NB4 (cell line): ENCODE measurements at regions not wholly inside any gene's neighbourhood (a gene's known extent, or its start where the extent isn't known, plus 50 kb on each side); places are given as distances from the start of the nearest gene placed in this dataset.

ENCODE experiments used
- DNase-seq: peaks from one replicate; pipeline ENCODE4 v3.0.0; 2010; ENCODE audit warnings: low read depth
- H3K4me3 ChIP-seq: one replicate; pipeline ENCODE4 v1.5.1; 2011; ENCODE audit warnings: mild to moderate bottlenecking, low read depth, low read length, moderate library complexity
- CTCF ChIP-seq: IDR thresholded peaks from one replicate; pipeline ENCODE4 v1.5.1; 2012; ENCODE audit warnings: low read depth, low read length
- MAX ChIP-seq: IDR thresholded peaks from 2 replicates; pipeline ENCODE4 v1.6.1; 2011; ENCODE audit warnings: low read depth, low read length
- MYC ChIP-seq: IDR thresholded peaks from 2 replicates; pipeline ENCODE4 v1.6.1; 2011; ENCODE audit warnings: low read depth, low read length
- POLR2A ChIP-seq: IDR thresholded peaks from 2 replicates; pipeline ENCODE4 v1.6.1; 2011; ENCODE audit warnings: mild to moderate bottlenecking; ENCODE audit not compliant: insufficient read length; ENCODE audit errors: extremely low read depth

- TF ChIP-seq CTCF: no peak
- no peak for TF ChIP-seq MYC
- TF ChIP-seq POLR2A: no peak
- no peak for TF ChIP-seq MAX
- no peak for DNase-seq
- no peak overlapping the region for H3K4me3 ChIP-seq
Measured at GRCh38 chr4:189299706-189300105, 641.0 kb upstream of the FRG1 start.

- DNase-seq: no peak
- TF ChIP-seq CTCF: no peak
- no peak for TF ChIP-seq POLR2A
- no peak for TF ChIP-seq MYC
- TF ChIP-seq MAX: no peak
- no peak overlapping the region for H3K4me3 ChIP-seq
Measured at GRCh38 chr4:189301692-189302091, 639.0 kb upstream of the FRG1 start.

- no peak overlapping the region for H3K4me3 ChIP-seq
- TF ChIP-seq MYC (no peak), CTCF (no peak), MAX (no peak), POLR2A (no peak)
- no peak for DNase-seq
Measured at GRCh38 chr4:189302719-189303118, 638.0 kb upstream of the FRG1 start.

- TF ChIP-seq MAX: no peak
- TF ChIP-seq POLR2A: no peak
- no peak for TF ChIP-seq CTCF
- TF ChIP-seq MYC: no peak
Measured at GRCh38 chr4:189304167-189304566, 636.5 kb upstream of the FRG1 start.

GRCh38 chr4:189304809-189305208 lies 635.9 kb upstream of the FRG1 start:
- DNase-seq: no peak
- TF ChIP-seq CTCF: no peak
- no peak for TF ChIP-seq MYC
- TF ChIP-seq MAX: no peak
- no peak for TF ChIP-seq POLR2A
- no peak overlapping the region for H3K4me3 ChIP-seq

More at GRCh38 chr4:189304167-189304566, 636.5 kb upstream of the FRG1 start:
- no peak overlapping the region for H3K4me3 ChIP-seq
- no peak for DNase-seq

GRCh38 chr4:189305500-189305899 lies 635.2 kb upstream of the FRG1 start:
- no peak overlapping the region for H3K4me3 ChIP-seq
- DNase-seq: no peak
- TF ChIP-seq MAX: no peak
